ENCODE measurements at regions not wholly inside any gene's neighbourhood (a gene's known extent, or its start where the extent isn't known, plus 50 kb on each side); places are given as distances from the start of the nearest gene placed in this dataset.

GRCh38 chr1:226466296-226466695 is 58.4 kb upstream of the PARP1 start:
- H3K27me3 Mint-ChIP-seq = peaks cover 18% of the 10 kb centered on the region
- DNase-seq (no peak), ATAC-seq (ENCODE audit: low read depth) (no peak)
- Histone ChIP-seq H3K9me3 (ENCODE audit: control extremely low read depth in 1 of 3, control insufficient read depth in 2 of 3, insufficient read depth in 1 of 3, low read length in 2 of 3) (peaks cover 0 to 18% (median 0%) of the 10 kb centered on the region in 3 donors), H3K27me3 (replicated peaks in 1 of 4; ENCODE audit: control extremely low read depth in 1 of 4, control insufficient read depth in 3 of 4, insufficient read depth in 4 of 4, low read length in 3 of 4) (peaks cover 0 to 4% (median 1%) of the 10 kb centered on the region in 4 experiments), H3K4me3 (ENCODE audit: control extremely low read depth in 1 of 5, extremely low read depth in 1 of 5, insufficient read depth in 1 of 5, low read depth in 2 of 5, low read length in 4 of 5) (no peak overlapping the region), H3K79me2 (ENCODE audit: control insufficient read depth, insufficient read depth, low read length) (no peaks in the 10 kb centered on the region), H2AFZ (ENCODE audit: insufficient read depth, low read depth, low read length, poor library complexity, severe bottlenecking) (no peak overlapping the region), H3K27ac (ENCODE audit: low read length in 2 of 2) (no peak overlapping the region), H3K36me3 (replicated peaks in 1 of 2; ENCODE audit: control extremely low read depth in 1 of 2, control insufficient read depth in 1 of 2, extremely low read depth in 1 of 2, insufficient read depth in 2 of 2, low read length in 1 of 2) (no peaks in the 10 kb centered on the region), H3K9ac (ENCODE audit: low read length) (no peak overlapping the region), H3K4me1 (ENCODE audit: control insufficient read depth in 2 of 2, insufficient read depth in 2 of 2, low read length in 2 of 2) (no peaks in the 10 kb centered on the region), H4K20me1 (ENCODE audit: control insufficient read depth, insufficient read depth, low read length, poor library complexity, severe bottlenecking) (no peaks in the 10 kb centered on the region), H3K4me2 (replicated peaks; ENCODE audit: low read depth, low read length, poor library complexity, severe bottlenecking) (no peak overlapping the region)
- ChIA-PET POLR2A (no interaction called here), CTCF (no interaction called here)
- H3K27ac Mint-ChIP-seq = no peak overlapping the region
- 100% methylated on average over 1 of the region's 5 CpGs for WGBS (ENCODE audit: insufficient coverage)
- TF ChIP-seq EZH2 (IDR thresholded peaks at IDR 0.05; ENCODE audit: borderline replicate concordance, insufficient read depth, low read depth, low read length, poor library complexity, severe bottlenecking) = no peak
- no peak for TF ChIP-seq CTCF (IDR thresholded peaks at IDR 0.05)
- peaks cover 4% of the 10 kb centered on the region for H3K9me3 Mint-ChIP-seq (ENCODE audit: insufficient read depth)
- intact Hi-C loops (cut with micrococcal nuclease) = no loop called here
- no peaks in the 10 kb centered on the region for H3K4me1 Mint-ChIP-seq
- H3K4me3 Mint-ChIP-seq = no peak overlapping the region

- peaks cover 0 to 13% (median 0%) of the 10 kb centered on the region in 3 donors for H3K9me3 ChIP-seq (ENCODE audit: control extremely low read depth in 1 of 3, control insufficient read depth in 2 of 3, insufficient read depth in 1 of 3, low read length in 2 of 3)
- WGBS (ENCODE audit: insufficient coverage) = 86% methylated on average over 2 of the region's 4 CpGs
- POLR2A ChIA-PET = no interaction called here
These were observed 59.5 kb upstream of the PARP1 start for GRCh38 chr1:226467443-226467842.

More at GRCh38 chr1:226467443-226467842, 59.5 kb upstream of the PARP1 start:
- H3K9ac ChIP-seq (ENCODE audit: low read length) = no peak overlapping the region
- H3K4me1 ChIP-seq (ENCODE audit: control insufficient read depth in 2 of 2, insufficient read depth in 2 of 2, low read length in 2 of 2) = no peaks in the 10 kb centered on the region
- H3K4me3 ChIP-seq (ENCODE audit: control extremely low read depth in 1 of 5, extremely low read depth in 1 of 5, insufficient read depth in 1 of 5, low read depth in 2 of 5, low read length in 4 of 5) = no peak overlapping the region
- intact Hi-C loops (cut with micrococcal nuclease) = no loop called here
- ATAC-seq (ENCODE audit: low read depth) (no peak), DNase-seq (no peak)
- CTCF ChIA-PET = interaction anchor here (1.2 kb wide), 1 partner anchor 42 kb away, joined by 3 read pairs; no protein-coding TSS in a partner anchor
- H3K27ac ChIP-seq (ENCODE audit: low read length in 2 of 2) = no peak overlapping the region
- H4K20me1 ChIP-seq (ENCODE audit: control insufficient read depth, insufficient read depth, low read length, poor library complexity, severe bottlenecking) = no peaks in the 10 kb centered on the region
- Mint-ChIP-seq H3K4me3 (no peak overlapping the region), H3K27ac (no peak overlapping the region), H3K27me3 (peaks cover 18% of the 10 kb centered on the region), H3K4me1 (no peaks in the 10 kb centered on the region), H3K9me3 (ENCODE audit: insufficient read depth) (peaks cover 2% of the 10 kb centered on the region)
- H3K79me2 ChIP-seq (ENCODE audit: control insufficient read depth, insufficient read depth, low read length) = no peaks in the 10 kb centered on the region
- H3K36me3 ChIP-seq (replicated peaks in 1 of 2; ENCODE audit: control extremely low read depth in 1 of 2, control insufficient read depth in 1 of 2, extremely low read depth in 1 of 2, insufficient read depth in 2 of 2, low read length in 1 of 2) = no peaks in the 10 kb centered on the region
- H2AFZ ChIP-seq (ENCODE audit: insufficient read depth, low read depth, low read length, poor library complexity, severe bottlenecking) = no peak overlapping the region
- H3K4me2 ChIP-seq (replicated peaks; ENCODE audit: low read depth, low read length, poor library complexity, severe bottlenecking) = no peak overlapping the region
- peaks cover 0 to 4% (median 1%) of the 10 kb centered on the region in 4 experiments for H3K27me3 ChIP-seq (replicated peaks in 1 of 4; ENCODE audit: control extremely low read depth in 1 of 4, control insufficient read depth in 3 of 4, insufficient read depth in 4 of 4, low read length in 3 of 4)
- TF ChIP-seq CTCF (IDR thresholded peaks at IDR 0.05) (no peak), EZH2 (IDR thresholded peaks at IDR 0.05; ENCODE audit: borderline replicate concordance, insufficient read depth, low read depth, low read length, poor library complexity, severe bottlenecking) (no peak)

All from B cell (primary cell).